Stimulated activated CD4-positive, alpha-beta T cell treated with anti-CD3 and anti-CD28 coated beads, Interleukin-12 subunit alpha, Interleukin-12 subunit beta, amount 100 ng/mL, for 24 hours (primary cell): ENCODE measurements at regions not wholly inside any gene's neighbourhood (a gene's known extent, or its start where the extent isn't known, plus 50 kb on each side); places are given as distances from the start of the nearest gene placed in this dataset.

ENCODE experiments used
- DNase-seq, 2 experiments: peaks; one replicate each; pipeline ENCODE4 v3.0.0-alpha.2; 2020; ENCODE audit warnings: low read depth in 2 of 2

DNA sequence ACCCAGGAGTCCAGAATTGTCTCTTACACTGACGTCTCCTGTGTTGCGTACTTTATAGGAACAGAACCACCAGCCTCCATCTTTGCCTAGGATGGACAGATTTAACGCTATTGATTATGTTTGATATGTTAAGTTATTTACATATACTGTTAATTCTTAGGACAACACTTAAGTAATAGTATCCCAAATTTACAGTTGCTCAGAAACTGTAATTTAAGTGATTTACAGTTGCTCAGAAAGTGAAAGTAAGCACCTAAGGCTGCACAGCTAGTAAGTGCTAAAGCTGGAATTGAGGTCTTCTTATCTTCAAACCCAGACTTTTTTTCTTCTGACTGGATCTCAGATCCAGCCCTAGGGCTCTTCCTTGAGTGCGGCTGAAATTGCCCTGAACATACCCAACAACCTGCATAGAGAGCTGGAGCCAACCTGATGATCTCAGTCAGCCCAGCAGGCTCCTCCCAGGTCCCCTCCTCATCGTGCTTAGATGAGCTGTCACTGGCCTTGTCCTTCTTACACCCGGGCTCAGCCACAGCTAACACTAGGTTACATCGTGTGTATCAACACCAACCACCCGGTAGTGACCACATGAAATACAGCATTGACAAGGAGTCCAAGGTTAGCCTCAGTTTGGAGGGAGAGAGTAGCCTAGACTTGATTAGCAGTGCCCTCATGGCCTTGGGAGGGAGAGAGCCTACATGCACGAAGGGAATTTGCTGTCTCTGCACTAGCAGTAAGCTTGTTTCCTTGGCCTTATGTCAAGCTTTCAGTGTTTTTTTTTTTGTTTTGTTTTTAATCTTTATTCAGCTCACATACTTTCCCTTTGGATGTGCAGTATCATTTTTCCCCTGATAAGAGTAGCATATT is 111.1 kb upstream of the ARHGAP5 start:
- DNase-seq, result no peak

DNA sequence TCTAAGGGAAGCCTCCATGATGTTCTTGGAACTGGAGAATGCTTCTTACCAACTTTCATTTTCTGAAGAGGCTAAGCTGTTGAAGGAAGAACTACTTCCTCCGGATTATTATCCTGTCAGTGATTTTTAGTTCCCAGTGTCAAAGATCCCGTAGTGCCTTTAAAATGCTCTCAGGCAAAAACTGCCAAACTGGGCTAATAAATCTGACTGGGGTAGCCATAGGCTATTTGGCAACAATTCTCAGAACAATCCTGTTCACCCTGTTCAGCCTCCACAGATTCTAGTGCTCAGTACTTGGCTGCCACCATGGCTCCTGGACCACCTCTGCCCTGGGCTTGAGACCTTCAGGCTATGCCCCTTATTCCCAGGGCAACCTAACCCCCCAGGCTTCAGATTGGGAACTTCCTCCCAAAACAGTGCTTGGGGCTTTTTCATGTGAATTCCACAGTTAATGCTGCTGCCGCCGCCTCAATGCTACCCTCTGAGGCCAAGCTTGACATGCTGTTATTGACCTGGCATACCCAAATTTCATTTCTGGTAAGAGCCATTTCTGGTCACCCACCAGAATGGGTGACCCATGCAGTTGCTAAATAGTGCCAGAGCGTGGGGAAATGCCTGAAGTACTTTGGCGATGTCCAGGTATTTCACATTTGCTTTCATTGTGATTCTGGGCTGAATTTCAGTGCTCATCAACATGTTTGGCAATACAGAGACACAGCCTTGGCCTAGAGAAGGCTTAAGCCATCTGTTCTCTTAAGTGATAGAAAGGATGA is 110.0 kb upstream of the ARHGAP5 start:
- no peak for DNase-seq

DNA sequence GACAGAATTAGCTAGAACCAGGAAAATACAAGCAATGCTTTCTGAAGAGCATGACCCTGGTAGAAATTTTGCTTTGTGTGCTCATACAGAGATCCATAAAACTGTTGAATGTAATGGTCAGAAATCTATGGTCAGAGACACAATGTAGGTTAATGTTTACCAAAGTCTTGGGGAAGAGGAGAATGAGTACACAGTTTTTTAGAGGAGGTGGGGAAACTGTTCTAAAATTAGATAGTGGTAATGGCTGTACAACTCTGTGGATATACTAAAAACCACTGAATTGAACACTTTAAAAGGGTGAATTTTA is 109.5 kb upstream of the ARHGAP5 start:
- DNase-seq, result no peak

DNA sequence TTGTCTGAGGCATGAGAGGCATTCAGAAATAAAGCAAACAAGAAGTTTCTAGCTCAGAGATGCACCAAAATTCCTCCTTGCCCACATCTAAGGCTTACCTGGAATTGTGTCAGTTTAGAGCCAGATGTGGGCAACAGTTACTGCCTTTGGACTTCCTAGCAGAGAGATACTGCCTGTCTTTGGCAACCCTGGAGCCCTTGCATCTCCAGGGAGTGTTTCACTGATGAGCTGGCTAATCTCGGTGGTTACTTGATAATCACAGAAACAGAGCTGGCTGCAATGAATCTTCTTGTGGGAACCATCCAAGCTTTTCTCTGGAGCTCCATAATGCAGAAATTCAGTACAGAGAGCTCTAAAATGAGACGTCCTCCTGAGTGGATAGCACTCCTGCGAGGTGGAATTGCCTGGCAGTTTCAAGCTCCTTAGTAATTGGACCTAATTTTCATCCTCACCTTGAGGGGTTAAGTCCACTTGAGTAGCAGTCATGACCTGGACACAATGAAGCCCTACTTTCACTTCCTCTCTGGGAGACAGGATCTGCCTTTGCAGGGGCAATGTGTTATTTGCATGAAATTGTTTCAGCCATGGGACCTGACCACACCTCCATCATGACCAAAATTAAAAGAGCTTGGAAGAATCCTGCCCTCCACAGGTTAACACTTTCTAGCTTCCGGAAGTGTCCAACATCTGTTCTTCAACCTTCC is 108.8 kb upstream of the ARHGAP5 start:
- DNase-seq, result no peak

DNA sequence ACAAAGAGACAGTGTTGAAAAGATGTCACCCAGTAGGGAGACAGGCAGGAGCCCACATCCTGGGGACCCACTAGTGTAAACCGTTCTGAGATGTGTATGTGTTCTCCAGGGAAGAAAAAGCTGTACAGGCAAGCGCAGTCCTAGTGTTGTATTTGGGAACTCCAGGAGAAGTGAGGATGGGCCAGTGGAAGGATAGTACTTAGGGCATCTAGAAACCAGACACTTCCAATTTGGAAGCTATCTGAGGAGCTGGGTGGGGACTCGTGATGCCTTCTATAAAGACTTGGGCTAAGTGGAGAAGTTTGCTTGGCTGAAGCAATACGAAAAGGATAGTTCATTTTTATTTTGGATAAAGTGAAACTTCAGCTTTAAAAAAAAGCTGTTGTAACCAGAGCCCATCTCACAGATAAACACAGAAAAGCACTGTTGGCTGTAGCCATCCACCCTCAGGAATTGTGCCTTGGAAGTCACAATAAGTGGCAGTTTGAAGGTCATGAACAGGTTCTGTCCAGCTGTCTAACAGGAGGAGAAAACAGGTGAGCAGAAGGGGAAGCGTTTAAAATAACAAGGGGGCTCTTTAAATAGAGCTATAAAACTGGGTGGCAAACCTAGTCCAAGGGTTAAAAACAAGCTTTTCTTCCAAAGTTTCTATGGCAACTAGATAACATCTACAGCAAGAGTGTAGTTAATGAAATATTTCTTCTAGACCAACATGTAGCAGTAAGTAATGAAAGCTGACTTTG is 108.0 kb upstream of the ARHGAP5 start:
- DNase-seq, result no peak

DNA sequence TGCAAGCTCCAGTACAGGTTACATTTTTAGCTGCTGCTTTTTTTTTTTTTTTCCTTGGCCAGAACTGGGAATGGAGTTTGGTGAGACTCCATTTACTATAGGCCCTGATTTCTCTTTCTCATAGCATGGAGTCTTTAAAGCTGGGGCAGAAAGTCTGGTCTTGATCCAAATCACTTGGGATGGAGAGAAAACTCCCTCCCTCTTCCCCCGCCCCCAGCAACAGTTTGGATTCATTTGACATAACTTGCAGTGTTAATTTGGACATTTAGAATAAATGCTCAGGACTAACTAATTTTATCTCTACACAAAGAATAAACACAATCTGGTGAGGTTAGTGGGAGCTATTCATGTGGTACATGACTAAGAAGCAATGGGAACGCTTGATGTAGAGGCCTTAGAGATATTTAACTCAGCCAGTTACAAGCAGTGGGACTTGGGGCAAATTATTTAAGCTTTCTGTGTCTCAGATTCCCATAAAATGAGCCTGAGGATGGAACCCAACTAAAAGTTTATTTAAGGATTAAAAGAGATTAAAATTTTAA is 107.3 kb upstream of the ARHGAP5 start:
- no peak for DNase-seq

DNA sequence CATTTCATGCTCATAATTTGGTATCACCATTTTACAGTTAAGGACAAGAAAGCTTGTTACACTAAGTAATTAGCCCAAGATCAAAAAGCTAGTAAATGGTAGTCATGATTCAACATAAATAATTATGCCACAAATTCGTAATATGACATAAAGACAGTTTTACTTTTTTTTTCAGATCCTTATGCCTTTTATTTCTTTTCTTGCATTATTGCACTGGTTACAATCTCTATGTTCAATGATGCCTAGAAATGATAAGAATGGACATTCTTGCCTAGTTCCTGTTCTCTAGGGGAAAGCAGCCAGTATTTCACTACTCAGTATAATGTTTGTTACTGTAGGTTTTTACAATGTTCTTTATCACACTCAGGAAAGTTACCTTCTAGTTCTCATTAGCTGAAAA is 106.4 kb upstream of the ARHGAP5 start:
- no peak for DNase-seq

DNA sequence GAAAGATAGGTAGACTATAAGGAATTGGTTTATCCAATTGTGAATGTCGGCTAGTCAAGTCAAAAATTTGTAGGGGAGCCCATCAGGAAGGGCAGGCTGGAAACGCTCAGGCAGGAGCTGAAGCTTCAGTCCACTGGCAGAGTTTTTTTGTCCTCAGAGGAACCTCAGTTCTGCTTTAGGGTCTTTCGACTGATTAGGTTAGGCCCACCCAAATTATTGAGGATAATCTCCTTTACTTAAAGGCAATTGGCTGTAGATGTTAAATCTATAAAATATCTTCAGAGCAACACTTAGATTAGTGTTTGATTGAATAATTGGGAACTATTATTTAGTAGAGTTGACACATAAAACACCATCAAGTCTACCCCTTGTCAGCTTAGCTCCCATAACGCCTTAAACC is 105.5 kb upstream of the ARHGAP5 start:
- no peak for DNase-seq

DNA sequence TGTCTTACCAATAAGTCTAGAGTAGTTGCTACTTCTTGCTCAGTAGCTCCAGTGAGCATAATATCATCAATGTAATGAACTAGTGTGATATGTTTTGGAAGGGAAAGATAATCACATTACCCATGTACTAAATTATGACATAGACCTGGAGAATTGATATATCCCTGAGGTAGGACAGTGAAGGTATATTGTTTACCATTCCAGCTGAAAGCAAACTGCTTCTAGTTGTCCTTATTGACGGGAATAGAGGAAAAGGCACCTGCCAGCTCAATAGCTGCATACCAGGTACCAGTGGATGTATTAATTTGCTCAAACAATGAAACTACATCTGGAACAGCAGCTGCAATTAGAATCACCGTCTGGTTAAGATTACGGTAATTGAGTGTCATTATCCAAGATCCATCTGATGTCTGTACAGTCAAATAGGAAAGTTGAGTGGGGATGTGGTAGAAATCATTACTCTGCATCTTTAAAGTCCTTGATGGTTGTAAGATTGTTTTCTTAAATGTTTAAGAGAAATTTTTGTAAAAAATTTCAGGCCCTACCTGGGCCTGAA is 100.0 kb upstream of the ARHGAP5 start:
- DNase-seq, result no peak

DNA sequence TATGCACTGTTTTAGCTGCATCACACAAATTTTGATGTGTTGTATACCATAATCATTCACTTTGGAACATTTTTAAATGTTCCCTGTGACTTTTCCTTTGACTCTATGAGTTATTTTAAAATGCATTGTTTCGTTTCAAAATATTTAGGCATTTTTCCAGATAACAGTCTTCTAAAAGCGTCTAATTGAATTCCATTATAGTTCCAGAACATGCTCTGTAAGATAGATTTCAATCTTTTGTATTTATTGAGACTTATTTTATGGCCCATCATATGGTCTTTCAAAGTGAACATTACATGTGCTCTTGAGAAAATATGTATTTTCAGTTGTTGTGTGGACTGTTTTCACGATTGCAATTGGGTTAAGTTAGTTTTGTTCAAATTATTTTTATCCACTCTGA is 98.7 kb upstream of the ARHGAP5 start:
- DNase-seq, result no peak

DNA sequence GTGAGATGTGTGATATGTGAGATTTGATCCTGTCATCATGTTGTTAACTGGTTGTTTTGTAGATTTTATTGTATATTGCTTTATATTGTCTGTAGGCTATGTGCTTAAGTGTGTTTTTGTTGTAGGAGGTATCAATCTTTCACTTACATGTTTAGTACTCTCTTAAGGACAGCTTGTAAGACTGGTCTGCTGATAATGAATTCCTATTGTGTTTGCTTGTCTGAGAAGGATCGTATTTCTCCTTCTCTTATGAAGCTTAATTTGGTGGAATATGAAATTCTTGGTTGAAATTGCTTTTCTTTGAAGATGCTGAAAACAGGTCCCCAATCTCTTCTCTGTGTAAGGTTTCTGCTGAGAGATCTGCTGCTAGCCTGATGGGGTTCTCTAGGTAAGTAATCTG is 94.5 kb upstream of the ARHGAP5 start:
- DNase-seq, result no peak

DNA sequence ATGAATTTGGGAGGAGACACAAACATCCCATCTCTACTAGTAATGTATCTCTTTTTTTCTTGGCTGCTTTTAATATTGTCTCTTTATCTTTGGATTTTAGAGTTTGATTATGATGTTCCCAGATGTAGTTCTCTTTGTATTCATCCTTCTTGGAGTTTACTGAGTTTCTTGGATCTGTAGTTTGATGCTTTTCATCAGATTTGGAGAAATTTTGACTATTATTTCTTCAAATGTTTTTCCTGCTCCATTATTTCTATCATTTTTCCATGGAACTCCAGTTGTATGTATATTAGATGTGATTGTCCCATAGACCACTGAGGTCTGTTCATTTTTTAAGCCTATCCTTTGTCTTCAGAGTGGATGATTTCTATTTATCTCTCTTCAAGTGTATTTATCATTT is 90.7 kb upstream of the ARHGAP5 start:
- DNase-seq, result no peak

DNA sequence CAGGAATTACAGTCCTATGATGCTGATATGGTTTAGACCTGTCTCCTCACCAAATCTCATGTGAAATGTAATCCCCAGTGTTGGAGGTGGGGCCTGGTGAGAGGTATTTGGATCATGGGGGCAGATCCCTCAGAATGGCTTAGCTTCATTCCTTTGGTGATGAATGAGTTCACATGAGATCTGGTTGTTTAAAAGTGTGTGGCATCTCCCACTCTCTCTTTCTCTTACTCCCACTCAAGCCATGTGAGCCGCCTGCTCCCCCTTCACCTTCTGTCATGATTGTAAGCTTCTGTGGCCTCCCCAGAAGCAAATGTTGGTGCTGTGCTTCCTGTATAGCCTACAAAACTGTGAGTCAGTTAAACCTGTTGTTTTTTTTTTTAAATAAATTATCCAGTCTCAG is 89.4 kb upstream of the ARHGAP5 start:
- no peak for DNase-seq

DNA sequence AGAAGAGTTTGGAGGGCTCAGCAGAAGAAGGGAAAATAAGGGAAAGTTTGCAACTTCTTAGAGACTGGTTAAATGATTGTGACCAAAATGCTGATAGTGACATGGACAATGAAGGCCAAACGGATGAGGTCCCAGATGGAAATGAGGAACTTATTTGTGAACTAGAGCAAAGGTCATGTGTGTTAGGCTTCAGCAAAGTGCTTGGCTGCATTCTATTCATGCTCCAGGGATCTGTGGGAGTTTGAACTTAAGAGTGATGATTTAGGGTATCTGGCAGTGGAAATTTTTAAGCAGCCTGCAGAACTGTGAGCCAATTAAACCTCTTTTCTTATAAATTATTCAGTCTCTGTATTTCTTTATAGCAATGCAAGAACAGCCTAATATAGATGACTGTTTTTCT is 88.9 kb upstream of the ARHGAP5 start:
- DNase-seq, result no peak

DNA sequence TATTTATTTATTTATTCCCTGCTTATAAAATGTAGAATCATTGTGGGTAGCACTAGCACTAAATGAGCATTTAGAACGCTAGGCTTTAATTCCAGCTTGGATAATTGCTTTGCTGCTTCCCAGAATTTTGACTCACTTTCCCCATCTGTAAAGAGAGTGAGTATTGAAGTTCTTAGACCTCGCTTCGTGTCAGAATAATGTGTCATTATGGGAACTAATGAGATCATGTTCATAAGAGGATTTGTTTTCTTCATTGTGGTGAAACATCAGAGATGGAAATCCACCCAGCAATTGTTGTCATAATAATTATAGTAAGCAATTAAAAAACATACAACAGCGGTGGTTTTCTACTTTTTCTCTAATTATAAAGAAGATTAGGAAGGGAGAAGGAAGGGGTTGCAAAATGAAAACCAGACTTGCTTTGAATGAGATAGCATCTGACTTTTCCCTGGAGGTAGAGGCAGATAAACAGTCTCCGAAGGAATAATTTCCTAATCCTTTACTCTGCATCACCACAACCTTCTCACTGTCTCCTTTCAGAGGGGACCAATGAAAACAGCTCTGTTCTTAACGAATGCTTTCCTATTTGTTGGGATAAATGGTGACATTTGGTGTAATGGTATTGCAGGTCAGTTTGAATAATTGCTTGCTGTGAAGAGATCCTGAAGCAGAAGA is 86.8 kb upstream of the ARHGAP5 start:
- no peak for DNase-seq

DNA sequence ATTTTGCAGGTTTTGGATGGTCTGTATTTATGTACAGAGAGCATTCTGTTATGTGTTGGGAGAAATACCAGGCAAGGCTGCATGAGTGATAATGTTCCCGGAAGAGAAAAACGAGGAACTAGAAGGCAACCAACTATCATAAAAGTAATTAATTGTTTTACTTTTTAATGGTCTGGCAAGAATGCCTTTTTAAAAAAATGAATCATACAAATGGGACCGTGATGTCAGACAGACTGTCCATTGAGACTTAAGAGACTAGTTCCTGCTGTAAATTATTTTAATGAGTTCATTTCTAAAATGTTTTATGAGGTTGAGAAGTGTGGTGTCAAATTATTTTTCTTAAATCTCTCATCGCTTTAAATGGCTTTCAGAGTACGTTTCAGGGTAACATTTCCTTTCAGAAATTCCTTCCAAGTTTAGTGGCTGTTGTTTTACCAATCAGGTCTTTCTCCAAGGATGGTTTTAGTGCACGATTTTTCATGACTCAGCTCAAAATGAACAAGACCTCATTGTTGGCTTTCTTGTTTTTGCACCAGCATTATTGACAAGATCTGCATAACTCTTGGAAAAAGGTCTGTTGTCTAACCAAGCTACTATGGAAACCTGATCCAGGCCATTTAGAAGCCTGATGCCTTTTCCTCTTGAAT is 86.1 kb upstream of the ARHGAP5 start:
- DNase-seq, result no peak

DNA sequence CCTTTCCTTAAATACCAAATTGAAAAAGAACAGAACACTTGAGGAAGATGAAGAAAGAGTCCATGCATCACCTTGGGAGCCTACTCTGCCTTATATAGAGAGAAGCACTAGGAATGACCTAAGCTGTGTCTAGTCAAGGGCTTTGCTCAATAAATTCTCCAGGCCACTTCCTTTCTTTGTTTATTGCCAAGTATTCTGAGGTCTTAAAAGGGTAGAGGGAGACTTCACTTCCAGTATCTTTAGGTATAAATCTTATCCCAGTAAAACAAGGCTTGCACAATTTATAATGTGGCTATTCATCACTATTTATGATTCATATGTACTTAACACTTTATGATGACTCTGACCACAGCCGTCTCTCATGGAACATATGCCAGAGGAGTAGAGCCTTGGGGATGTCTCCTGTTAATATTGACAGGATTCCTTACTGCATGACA is 85.1 kb upstream of the ARHGAP5 start:
- DNase-seq, result no peak

DNA sequence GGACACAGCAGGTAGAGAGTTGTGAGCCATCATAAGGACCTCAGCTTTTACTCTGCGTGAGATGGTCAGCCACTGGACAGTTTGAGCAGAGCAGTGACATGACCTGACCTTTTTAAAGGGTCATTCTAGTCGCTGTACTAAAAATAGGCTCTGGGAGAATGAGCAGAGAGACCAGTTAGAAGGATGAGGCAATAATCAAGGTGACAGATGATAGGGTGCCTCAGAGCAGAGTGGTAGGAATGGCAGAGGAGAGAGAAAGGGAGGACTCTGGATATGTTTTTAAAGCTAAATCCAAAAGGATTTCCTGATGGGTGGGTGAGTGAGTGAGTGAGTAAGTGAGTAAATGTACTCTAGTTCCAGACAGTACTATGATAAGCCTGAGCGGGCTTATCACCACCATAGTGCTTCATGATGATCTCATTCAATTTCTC is 83.6 kb upstream of the ARHGAP5 start:
- DNase-seq, result no peak

DNA sequence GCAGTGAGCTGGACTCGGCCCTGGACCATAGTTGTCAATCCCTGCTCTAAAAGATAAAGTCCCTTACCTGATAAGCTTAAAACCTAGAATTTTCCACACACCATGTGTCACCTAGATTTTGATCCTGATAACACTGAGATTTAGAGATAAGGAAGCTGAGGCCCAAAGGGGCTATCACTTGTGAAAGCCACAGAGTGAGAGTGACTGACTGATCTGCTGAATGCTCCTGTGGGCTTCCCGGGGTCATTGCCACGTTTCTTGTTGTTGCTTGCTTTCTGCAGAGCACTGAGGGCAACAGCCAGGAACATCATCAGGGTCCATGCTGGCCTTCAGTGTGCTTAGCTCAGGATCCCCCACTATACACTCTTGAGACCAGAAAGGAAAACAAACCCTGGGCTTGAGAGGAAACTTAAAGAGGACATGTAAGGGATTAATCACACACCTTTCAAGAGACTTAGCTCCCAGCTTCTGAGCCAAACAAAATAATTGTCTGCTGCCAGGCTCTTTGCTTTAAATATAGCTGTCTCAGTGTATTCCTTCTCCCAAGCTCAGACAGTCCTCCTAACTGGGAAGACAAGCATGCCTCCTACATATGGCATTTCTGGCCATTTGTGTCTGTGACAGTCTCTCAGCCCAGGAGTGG is 82.6 kb upstream of the ARHGAP5 start:
- DNase-seq, result no peak

DNA sequence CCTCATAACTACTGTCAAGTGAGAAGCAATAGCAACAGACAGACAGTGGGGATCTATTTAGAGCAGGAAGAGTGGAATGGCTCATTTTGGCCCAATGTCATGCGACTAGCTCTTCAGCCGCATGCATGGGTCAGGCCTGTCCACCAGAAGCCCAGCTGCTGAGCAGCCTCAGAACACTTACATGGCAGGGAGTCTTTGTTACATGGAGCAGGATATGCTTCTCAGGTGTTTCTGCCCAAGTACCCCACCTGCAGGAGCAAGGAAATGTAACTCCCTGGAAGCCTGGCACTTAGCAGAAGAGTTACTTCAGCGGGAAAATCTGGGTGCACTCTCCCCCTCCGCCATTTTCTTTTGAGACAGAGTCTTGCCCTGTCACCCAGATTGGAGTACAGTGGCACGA is 73.5 kb upstream of the ARHGAP5 start:
- DNase-seq, result no peak
